Natural killer cell treated with Interleukin-12 subunit alpha and Interleukin-12 subunit beta and Interleukin-15 and Interleukin-18, amount 100 ng/mL, for 72 hours (primary cell): ENCODE measurements at regions not wholly inside any gene's neighbourhood (a gene's known extent, or its start where the extent isn't known, plus 50 kb on each side); places are given as distances from the start of the nearest gene placed in this dataset.

Experiments used
- ATAC-seq, 2 donors: fragments of 150-1000 bp; cut with Tn5 transposase in 1 of 2; sonication (Bioruptor Pico), chemical (Tn5 transposase) in 1 of 2; 2 replicates each; pipeline ENCODE4 v1.10.0; 2021
- DNase-seq: peaks from one replicate; pipeline ENCODE4 v3.0.0; 2022; ENCODE audit warnings: low spot score
- H3K27ac Mint-ChIP-seq, 2 donors: 1 replicate in 1 of 2; 2 replicates in 1 of 2; pipeline ENCODE4 v1.8.0; 2022; ENCODE audit warnings: mixed read lengths in 2 of 2, mild to moderate bottlenecking in 1 of 2, moderate library complexity in 1 of 2
- H3K27me3 Mint-ChIP-seq, 2 donors: 1 replicate in 1 of 2; 2 replicates in 1 of 2; pipeline ENCODE4 v1.8.0; 2022; ENCODE audit warnings: mixed read lengths in 2 of 2
- H3K36me3 Mint-ChIP-seq: one replicate; pipeline ENCODE4 v1.8.0; 2022; ENCODE audit warnings: mixed read lengths
- H3K4me1 Mint-ChIP-seq, 2 donors: 1 replicate in 1 of 2; 2 replicates in 1 of 2; pipeline ENCODE4 v1.8.0; 2022; ENCODE audit warnings: low read depth in 2 of 2, mixed read lengths in 2 of 2, mild to moderate bottlenecking in 1 of 2
- H3K4me3 Mint-ChIP-seq: one replicate; pipeline ENCODE4 v1.8.0; 2022; ENCODE audit warnings: mixed read lengths
- H3K9me3 Mint-ChIP-seq: 2 replicates; pipeline ENCODE4 v1.8.0; 2022; ENCODE audit warnings: mixed read lengths

- no peaks in the 10 kb centered on the region for H3K36me3 Mint-ChIP-seq
- H3K27ac Mint-ChIP-seq, result no peak overlapping the region
- H3K4me1 Mint-ChIP-seq, result no peaks in the 10 kb centered on the region
- no peak for DNase-seq
- peaks cover 3% of the 10 kb centered on the region for H3K9me3 Mint-ChIP-seq
- no peak overlapping the region for H3K4me3 Mint-ChIP-seq
- peaks cover 0 to 3% of the 10 kb centered on the region in 2 donors for H3K27me3 Mint-ChIP-seq
- ATAC-seq, result no peak
These were observed 94.6 kb upstream of the INPP4B start for GRCh38 chr4:142940425-142941330.

DNA sequence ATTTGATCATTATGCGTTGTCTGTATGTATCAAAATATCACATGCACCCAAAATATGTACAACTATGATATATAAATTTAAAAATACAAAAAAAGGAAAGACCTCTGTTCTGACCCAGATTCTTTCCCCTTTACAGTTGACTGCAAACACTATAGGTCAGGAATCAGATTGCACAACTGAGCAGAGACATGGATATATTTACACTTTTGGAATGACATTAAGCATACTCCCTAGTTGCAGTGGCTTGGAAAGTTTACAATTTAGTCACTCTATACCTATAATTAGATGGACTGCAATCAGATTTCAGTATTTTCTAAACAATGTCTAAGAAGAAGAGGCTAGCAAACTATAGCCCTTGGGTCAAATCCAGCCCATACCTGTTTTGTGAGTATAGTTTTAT lies 98.5 kb upstream of the INPP4B start:
- no peak for ATAC-seq
- H3K9me3 Mint-ChIP-seq, result peaks cover 7% of the 10 kb centered on the region
- H3K4me1 Mint-ChIP-seq, result no peaks in the 10 kb centered on the region
- H3K27ac Mint-ChIP-seq, result no peak overlapping the region
- DNase-seq, result no peak
- H3K27me3 Mint-ChIP-seq, result peaks cover 0 to 3% of the 10 kb centered on the region in 2 donors
- H3K4me3 Mint-ChIP-seq, result no peak overlapping the region
- H3K36me3 Mint-ChIP-seq, result no peaks in the 10 kb centered on the region

DNA sequence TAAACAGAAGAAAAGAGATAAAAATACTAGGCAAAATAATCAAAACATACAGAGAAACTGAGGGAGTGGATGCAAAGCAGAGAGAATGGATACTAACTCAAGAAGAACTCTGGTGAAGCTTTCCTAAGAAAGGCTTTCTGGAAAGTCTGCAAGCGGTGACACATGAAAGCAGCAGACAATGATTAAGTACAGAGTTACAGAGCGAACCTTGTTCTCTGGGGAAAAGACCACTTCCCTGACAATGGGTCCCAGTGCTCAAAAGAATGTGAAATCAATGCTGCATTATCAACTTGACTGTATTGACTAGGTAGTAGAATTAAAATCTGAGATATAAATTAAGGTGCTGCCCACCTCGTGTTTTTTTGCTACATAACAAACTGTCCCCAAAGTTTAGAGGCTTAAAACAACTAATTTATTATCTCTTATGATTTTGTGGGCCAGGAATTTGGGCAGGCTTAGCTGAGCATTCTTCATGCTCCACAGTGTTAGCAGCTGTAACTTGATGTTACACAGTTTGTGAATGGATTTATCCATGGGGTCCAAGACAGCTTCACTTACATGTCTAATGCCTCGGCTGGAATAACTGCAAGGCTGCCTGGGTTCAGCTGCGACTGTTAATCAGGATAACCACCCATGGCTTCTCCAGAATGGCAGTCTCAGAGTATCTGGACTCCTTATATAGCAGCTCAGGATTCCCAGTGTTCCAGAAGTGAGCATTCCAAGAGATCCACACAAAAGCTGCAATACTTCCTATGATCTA lies 106.9 kb upstream of the INPP4B start:
- no peak for DNase-seq
- Mint-ChIP-seq H3K4me1 (no peaks in the 10 kb centered on the region), H3K36me3 (no peaks in the 10 kb centered on the region), H3K4me3 (no peak overlapping the region), H3K9me3 (peaks cover 9% of the 10 kb centered on the region), H3K27me3 (no peaks in the 10 kb centered on the region), H3K27ac (no peak overlapping the region)
- no peak for ATAC-seq

DNA sequence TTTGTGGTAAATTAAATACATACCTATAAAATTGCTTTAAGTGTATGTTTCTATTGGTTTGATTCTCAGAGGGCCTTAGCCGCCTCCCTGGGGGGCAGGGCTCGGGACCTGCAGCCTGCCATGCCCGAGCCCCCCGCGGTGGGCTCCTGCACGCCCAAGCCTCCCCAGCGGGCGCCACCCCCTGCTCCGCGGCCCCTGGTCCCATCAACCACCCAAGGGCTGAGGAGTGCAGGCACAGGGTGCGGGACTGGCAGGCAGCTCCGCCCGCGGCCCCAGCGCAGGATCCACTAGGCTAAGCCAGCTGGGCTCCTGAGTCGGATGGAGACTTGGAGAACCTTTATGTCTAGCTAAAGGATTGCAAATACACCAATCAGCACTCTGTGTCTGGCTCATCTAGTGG lies 108.3 kb upstream of the INPP4B start:
- Mint-ChIP-seq H3K27me3 (peaks cover 0 to 7% of the 10 kb centered on the region in 2 donors), H3K4me1 (no peaks in the 10 kb centered on the region), H3K4me3 (no peak overlapping the region), H3K9me3 (peaks cover 4% of the 10 kb centered on the region), H3K27ac (no peak overlapping the region), H3K36me3 (no peaks in the 10 kb centered on the region)
- ATAC-seq, result no peak
- DNase-seq, result no peak

GRCh38 chr4:142955501-142955900 lies 109.4 kb upstream of the INPP4B start:
- no peaks in the 10 kb centered on the region for H3K36me3 Mint-ChIP-seq
- no peak overlapping the region for H3K27ac Mint-ChIP-seq
- no peak overlapping the region for H3K4me3 Mint-ChIP-seq
- DNase-seq (no peak), ATAC-seq (no peak)
- peaks cover 0 to 7% of the 10 kb centered on the region in 2 donors for H3K27me3 Mint-ChIP-seq
- H3K4me1 Mint-ChIP-seq, result no peaks in the 10 kb centered on the region
- H3K9me3 Mint-ChIP-seq, result peaks cover 4% of the 10 kb centered on the region

GRCh38 chr4:142959173-142959572 lies 113.1 kb upstream of the INPP4B start:
- ATAC-seq (no peak), DNase-seq (no peak)
- H3K4me3 Mint-ChIP-seq, result no peak overlapping the region
- H3K9me3 Mint-ChIP-seq, result peaks cover 4% of the 10 kb centered on the region
- H3K27ac Mint-ChIP-seq, result no peak overlapping the region
- H3K4me1 Mint-ChIP-seq, result no peaks in the 10 kb centered on the region
- no peaks in the 10 kb centered on the region for H3K36me3 Mint-ChIP-seq
- H3K27me3 Mint-ChIP-seq, result peaks cover 0 to 7% of the 10 kb centered on the region in 2 donors

- Mint-ChIP-seq H3K4me3 (no peak overlapping the region), H3K9me3 (peaks cover 2% of the 10 kb centered on the region), H3K36me3 (no peaks in the 10 kb centered on the region), H3K4me1 (no peaks in the 10 kb centered on the region), H3K27me3 (peaks cover 0 to 7% of the 10 kb centered on the region in 2 donors), H3K27ac (no peak overlapping the region)
- ATAC-seq, result no peak
- DNase-seq, result no peak
These were observed 114.0 kb upstream of the INPP4B start for GRCh38 chr4:142960126-142960525.

- Mint-ChIP-seq H3K4me1 (no peaks in the 10 kb centered on the region), H3K27me3 (peaks cover 0 to 7% of the 10 kb centered on the region in 2 donors), H3K4me3 (no peak overlapping the region), H3K9me3 (no peaks in the 10 kb centered on the region), H3K36me3 (no peaks in the 10 kb centered on the region), H3K27ac (no peak overlapping the region)
- no peak for ATAC-seq
- DNase-seq, result no peak
These were observed 115.0 kb upstream of the INPP4B start for GRCh38 chr4:142960867-142961644.

DNA sequence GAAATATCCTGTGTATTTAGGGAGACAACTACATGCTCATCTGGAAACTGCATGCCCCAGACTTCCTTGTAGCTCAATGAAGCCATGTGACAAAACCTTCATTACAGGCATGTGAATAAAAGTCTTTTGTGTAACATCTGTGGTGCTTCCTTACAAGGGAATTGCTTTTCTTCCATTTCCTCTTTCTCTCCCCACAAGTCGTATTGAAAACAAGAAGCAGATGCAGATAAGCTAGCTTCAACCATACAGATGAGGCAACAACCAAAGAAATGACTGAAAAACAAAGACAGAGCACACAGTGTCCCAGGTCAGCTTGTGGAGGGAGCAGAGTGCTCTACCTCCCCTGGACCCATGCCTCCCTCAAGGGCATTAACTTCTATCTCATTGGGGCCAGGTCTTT lies 115.8 kb upstream of the INPP4B start:
- no peaks in the 10 kb centered on the region for H3K9me3 Mint-ChIP-seq
- DNase-seq, result no peak
- H3K27ac Mint-ChIP-seq, result no peak overlapping the region
- ATAC-seq, result no peak
- no peak overlapping the region for H3K4me3 Mint-ChIP-seq
- peaks cover 0 to 7% of the 10 kb centered on the region in 2 donors for H3K27me3 Mint-ChIP-seq
- H3K4me1 Mint-ChIP-seq, result no peaks in the 10 kb centered on the region
- H3K36me3 Mint-ChIP-seq, result no peaks in the 10 kb centered on the region

DNA sequence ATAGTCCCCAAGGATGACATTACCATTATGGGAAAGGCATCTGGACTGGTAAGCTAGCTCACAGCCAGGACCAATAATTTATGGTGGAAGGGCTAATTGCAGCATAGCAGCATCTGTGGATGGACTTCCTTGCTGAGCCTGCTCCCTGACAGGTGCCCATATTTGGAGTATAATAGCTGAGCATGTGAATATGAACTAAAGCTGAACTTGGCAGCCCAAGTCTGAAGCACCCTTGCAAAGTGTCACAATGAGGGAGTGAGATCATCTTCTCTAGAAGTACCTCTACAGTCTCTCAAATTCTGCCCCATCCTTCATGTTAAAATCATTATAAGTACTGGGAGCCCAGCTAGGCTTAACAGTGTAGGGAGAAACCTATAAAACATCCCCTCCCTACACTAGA lies 128.2 kb upstream of the INPP4B start:
- no peak for ATAC-seq
- no peaks in the 10 kb centered on the region for H3K4me1 Mint-ChIP-seq
- no peak overlapping the region for H3K4me3 Mint-ChIP-seq
- no peak overlapping the region for H3K27ac Mint-ChIP-seq
- no peaks in the 10 kb centered on the region for H3K36me3 Mint-ChIP-seq
- no peaks in the 10 kb centered on the region for H3K27me3 Mint-ChIP-seq
- no peak for DNase-seq
- peaks cover 4% of the 10 kb centered on the region for H3K9me3 Mint-ChIP-seq

- Mint-ChIP-seq H3K36me3 (no peaks in the 10 kb centered on the region), H3K27me3 (no peaks in the 10 kb centered on the region), H3K4me1 (no peaks in the 10 kb centered on the region), H3K4me3 (no peak overlapping the region), H3K27ac (no peak overlapping the region), H3K9me3 (peaks cover 4% of the 10 kb centered on the region)
- DNase-seq (no peak), ATAC-seq (no peak)
These were observed 129.5 kb upstream of the INPP4B start for GRCh38 chr4:142975618-142976017.

DNA sequence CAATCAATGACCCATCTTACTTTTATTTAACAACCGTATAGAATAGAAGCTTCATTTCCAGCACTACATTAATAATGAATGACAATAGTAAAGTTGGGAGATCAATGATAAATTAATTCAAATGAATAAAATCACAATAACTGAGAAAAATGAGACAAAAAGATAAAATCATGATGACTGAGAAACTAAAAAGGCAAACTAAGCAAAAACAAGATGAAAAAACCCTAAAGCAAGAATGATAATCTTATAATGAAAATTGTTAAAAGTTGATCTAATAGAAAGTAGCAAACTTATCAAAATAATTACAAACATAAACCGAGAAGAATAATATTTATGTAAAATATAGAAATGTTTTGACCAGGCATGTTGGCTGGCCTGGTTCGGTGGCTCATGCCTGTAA lies 130.4 kb upstream of the INPP4B start:
- Mint-ChIP-seq H3K27me3 (no peaks in the 10 kb centered on the region), H3K4me1 (no peaks in the 10 kb centered on the region), H3K9me3 (no peaks in the 10 kb centered on the region), H3K36me3 (no peaks in the 10 kb centered on the region), H3K27ac (no peak overlapping the region), H3K4me3 (no peak overlapping the region)
- no peak for DNase-seq
- ATAC-seq, result no peak

DNA sequence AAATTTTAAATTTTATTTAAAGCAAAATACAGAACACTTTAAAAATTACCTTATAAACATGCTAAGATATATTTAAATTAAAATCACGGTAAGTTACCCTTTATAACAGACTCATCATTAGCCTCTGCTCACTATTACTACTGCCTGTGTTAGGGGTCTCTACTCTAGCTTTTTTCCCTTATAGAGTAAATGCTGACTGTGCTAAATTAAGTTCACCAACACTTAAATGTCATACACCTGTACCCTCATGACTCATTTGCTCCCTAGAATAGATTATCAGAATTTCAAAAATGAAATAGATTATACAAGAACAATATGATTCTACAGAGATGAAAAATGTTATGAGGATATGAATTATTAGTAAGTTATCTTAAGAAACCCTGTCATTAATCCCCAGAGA lies 131.1 kb upstream of the INPP4B start:
- Mint-ChIP-seq H3K27ac (no peak overlapping the region), H3K27me3 (no peaks in the 10 kb centered on the region), H3K4me3 (no peak overlapping the region), H3K4me1 (no peaks in the 10 kb centered on the region), H3K9me3 (no peaks in the 10 kb centered on the region), H3K36me3 (no peaks in the 10 kb centered on the region)
- ATAC-seq, result no peak
- no peak for DNase-seq

GRCh38 chr4:142983065-142983464 lies 137.0 kb upstream of the INPP4B start:
- H3K27me3 Mint-ChIP-seq, result no peaks in the 10 kb centered on the region
- DNase-seq, result no peak
- H3K27ac Mint-ChIP-seq, result no peak overlapping the region
- ATAC-seq, result no peak
- H3K36me3 Mint-ChIP-seq, result no peaks in the 10 kb centered on the region
- peaks cover 3% of the 10 kb centered on the region for H3K9me3 Mint-ChIP-seq
- no peaks in the 10 kb centered on the region for H3K4me1 Mint-ChIP-seq
- no peak overlapping the region for H3K4me3 Mint-ChIP-seq
